HG02678 (cell line): ENCODE measurements at regions not wholly inside any gene's neighbourhood (a gene's known extent, or its start where the extent isn't known, plus 50 kb on each side); places are given as distances from the start of the nearest gene placed in this dataset.

Source experiments
- ATAC-seq: cut with Tn5 transposase; IDR thresholded peaks from one replicate; pipeline ENCODE4 v1.9.1; 2021; ENCODE audit warnings: mild to moderate bottlenecking, moderate library complexity; ENCODE audit not compliant: unreplicated experiment

- ATAC-seq, result peak; percentile 51
These were observed 236.6 kb upstream of the MYOCD start for GRCh38 chr17:12429116-12429515.

- ATAC-seq, result peak; percentile 81
These were observed 234.5 kb upstream of the MYOCD start for GRCh38 chr17:12431188-12431587.

DNA sequence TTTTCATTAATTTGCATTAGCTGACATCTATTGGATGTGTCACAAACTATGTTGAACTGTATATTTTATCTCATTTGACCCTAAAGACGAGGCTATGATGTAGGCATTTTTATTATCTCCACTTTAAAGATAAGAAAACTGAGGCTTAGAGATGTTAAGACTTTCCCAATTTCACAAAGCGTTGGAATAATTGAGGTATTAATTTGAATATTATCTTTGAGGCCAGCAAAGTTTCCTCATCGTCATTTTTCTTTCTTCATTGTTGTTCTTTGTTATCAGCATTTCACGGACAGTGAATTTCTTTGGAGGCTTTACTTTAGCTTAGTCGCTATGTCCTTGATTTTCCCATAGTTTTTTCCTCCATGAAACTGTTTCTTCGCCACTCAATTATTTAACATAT, 227.5 kb upstream of the MYOCD start:
- no peak for ATAC-seq

DNA sequence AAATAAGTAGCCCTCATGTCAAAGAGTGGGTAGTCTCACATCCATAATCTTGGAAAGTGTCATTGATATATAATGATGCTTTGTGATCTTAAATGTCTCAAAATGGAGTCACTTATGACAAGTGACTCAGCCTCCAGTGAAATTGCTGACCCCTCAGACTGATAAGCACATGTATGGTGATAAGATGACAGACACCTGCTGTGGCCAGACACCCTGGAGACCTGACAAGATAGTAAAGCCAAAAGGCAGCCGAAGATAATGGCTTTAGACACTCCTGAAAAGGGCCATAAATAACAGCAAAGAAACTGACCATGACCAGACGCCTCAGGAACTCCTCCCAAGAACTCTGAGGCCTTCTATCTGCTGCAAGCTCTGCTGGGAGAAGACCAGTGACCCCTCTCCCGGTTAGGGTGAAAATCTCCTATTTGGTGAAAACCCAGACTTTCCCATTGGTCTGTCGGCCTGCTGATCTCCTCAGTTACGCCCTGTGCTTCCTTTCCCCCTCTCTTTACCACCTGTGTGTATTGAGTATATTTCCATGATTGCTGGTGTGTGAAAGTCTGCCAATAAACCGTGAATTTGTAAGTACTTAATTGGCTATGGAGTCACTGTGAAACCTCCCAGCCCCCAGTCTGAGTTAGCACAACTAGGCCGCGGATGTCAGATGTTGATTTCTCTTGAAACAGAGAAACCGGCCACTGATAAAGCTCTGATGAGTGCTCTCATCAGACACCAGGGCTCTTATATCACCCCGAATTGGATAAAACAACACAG, 226.7 kb upstream of the MYOCD start:
- no peak for ATAC-seq

DNA sequence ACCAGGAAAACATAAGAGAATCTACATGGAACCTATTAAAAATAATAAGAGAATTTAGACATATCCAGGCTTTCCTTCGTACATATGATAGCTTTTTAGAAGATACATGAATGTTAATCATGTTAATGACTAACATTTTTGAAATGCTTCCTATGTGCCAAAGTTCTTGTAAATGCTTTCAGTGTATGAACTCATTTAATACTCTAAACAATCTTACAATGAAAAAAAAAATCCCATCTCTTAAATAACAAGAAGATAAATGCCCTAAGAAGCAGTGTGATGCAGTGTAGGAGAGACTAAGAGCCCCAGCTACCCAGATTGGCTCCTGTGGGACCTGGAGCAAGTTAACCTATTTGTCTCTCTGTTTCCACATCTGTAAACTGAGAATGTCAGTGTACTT, 220.4 kb upstream of the MYOCD start:
- no peak for ATAC-seq

DNA sequence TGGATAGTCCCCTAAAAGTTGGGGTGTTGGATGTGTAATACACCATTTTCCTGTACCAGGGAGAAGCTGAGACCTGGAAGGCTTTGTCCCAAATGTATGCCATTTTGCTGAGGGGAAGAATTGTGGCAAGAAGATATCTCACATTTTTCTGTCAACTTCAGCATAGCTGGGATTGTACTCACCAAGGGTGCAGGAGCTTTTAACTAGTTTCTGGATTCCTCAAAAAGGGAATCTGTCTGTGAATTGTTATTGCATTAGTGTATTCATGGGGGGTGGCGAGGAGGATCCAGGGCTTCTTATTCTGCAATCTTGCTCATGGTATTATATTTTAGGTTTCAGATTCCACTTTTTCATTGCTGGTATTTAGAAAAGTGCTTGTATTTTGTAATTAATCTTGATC, 208.2 kb upstream of the MYOCD start:
- ATAC-seq, result no peak

DNA sequence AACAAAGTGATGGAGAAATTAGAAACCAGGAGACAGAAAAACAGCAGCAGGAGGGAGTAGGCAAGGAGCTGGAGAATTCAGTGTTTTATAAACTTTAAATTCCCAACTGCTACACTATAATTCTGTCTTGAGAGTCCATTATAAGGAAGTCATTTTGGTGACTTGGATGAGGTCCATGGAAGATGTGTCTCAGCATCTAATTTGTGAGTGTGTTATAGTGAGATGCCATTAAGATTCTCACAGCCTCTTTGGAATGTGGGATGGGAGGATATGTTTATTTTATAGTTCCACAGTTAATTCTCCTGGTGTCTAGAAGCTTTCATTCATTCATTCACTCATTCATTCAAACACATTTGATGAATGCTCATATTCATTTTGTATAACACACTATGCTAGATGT, 206.0 kb upstream of the MYOCD start:
- ATAC-seq, result no peak

GRCh38 chr17:12463102-12463501, 202.6 kb upstream of the MYOCD start:
- no peak for ATAC-seq

DNA sequence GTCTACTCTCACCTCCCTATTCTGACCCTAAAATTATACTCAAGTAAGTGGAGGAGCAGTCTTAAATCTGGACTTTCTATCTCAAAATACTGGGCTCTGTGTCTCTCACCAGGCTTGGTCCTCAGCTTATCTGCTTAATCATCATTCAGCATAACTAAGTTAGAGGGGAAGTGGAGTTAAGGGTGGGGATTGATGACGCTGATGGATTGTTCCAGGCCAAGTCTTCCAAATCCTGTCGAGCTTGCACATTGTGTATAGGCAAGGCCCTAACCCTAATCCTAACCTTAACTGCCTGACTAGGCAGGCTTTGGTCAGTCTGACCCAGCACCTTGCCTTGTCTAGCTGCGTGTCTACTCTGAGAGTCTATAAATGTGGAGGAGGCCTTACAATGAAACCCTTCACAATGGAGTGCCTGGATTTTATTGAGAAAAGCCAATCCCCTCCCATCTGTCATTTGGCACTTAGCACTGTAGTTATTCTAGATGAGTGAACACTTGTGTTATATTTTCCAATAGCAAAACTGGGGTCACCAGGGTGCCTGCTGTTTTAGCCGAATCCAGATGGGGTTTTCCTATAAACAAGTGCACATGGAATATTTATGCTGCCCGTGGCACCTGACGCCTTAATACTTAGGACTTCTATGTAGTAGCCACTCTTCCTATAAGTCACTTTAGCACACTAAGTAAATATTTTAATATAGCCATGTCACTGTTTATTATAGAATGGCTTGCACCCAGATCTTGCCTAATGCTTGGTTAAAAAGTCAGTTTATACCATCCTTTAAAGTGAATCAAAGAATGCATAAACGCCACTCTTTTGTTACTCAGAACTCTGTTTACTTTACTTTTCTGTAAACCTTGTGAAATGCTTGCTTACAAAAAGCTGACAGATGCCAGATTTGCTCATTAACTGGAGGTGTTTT, 193.2 kb upstream of the MYOCD start:
- ATAC-seq, result no peak

GRCh38 chr17:12478311-12478710, 187.4 kb upstream of the MYOCD start:
- ATAC-seq, result no peak

DNA sequence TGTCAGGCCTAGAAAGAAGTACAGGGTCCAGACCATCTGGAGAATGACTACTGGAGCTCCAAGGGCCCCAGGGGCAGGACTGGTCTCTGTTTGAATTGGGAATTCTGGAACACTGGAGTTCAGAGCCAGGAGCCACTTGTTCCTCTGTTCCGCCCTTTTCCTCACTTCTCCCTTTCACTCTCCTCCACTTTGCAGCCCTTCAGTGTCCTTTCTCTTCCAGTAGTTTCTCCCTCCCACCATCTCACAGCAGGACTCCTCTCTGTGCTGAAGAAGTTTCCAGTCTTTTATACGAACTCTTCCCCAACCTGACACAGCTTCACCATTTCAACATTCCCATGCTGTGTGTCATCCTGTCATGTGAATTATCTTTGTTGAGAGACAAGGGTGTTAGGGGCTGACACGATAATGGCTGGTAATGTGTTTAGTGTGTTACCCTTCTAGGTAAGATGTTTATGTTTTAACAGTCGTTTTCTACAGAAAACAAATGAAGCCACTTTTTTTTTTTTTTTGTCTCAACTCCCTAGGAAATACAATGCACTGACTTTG, 180.3 kb upstream of the MYOCD start:
- ATAC-seq, result no peak

- no peak for ATAC-seq
These were observed 176.4 kb upstream of the MYOCD start for GRCh38 chr17:12489325-12489724.

DNA sequence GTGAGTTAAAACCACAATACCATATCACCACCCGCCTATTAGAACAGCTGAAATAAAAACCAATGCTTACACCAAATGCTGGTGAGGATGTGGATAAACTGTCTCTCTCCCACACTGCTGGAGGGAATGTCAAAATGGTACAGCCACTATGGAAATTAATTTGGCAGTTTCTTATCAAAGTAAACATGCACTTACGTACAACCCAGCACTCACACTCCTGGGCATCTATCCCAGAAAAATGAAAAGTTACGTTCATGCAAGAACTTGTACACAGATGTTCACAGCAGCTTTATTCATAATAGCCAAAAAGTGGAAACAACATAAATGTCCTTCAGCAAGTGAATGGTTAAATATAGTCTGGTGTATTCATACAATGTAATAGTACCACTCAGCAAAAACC, 173.2 kb upstream of the MYOCD start:
- no peak for ATAC-seq

DNA sequence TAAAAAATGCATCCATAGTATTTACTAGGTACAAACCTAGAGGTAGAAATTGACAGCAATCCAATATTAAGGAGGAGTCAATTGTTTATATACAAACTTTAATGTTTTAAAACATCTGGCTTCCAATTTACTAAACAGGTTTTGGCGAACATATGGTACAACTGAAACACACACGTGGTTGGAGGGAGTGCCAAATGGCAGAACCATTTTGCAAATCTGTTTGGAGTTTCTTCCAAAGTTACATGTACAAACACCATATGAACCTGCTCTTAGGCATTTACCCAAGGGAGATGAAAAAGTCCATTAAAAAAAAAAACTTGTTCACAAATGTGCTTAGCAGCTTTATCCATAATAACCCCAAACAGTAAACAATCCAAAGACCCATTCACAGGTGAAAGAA, 159.8 kb upstream of the MYOCD start:
- no peak for ATAC-seq

DNA sequence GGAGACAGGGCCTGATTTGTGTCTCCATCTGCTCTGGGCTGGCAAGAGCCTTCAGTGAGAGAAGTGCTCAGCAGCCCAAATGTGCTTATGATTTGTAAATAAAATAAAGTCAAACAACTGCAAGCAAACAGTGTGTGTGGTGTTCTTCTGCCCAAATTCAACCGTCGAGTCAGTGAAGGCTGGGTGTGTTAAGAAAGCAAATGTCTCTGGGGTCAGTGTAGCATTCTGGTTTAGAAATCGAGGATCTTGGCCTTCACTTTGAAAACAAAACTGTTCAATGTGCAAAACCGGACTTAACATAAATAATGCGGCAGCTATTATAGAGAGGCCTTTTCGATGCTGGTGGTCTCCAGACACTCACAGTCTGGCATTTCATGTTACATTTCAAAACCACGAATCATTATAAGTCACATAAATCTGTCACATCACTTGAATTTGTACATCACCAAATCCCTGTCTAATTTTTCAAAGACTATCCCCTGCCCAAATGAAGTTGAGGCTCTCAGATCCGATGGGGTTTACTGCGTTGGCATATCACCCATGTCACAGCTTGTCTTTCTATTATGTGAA, 158.6 kb upstream of the MYOCD start:
- no peak for ATAC-seq

DNA sequence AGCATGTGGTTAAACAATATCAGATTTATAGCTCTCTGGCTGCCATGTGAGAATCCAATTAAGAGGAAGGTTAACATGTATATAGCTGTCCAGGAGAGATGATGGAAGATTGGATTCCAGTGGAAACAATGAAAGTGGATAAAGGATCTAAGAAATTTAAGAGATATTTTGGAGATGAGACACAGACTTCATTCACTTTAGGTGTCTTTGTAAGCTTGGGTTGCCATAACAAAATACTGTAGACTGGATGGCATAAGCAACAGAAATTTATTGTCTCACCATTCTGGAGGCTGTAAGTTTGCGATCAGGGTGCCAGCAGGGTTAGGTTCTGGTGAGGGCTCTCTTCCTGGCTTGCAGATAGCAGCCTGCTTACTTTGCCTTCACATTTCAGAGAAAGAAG, 155.9 kb upstream of the MYOCD start:
- no peak for ATAC-seq

GRCh38 chr17:12510535-12510934, 155.2 kb upstream of the MYOCD start:
- ATAC-seq, result no peak

GRCh38 chr17:12512694-12513355, 152.9 kb upstream of the MYOCD start:
- no peak for ATAC-seq

DNA sequence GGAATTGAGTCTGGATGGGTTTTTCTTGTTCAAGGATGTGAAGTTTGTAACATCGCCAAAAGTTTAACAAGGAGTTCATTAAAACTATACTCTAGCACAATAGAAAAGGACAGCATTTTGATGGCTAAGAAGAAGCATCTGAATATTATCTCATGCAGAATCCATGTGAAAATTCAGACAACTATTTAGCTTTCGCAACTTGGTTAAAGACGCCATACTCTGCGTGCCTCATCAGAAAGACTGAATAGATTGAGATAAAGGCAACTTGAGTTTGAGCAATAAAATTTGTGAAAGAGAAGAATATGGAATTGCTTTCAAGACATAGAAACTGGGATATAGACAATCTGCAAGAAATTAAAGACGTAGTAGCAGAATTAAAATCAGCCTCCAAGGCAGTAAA, 151.1 kb upstream of the MYOCD start:
- no peak for ATAC-seq

GRCh38 chr17:12519956-12520594, 145.6 kb upstream of the MYOCD start:
- ATAC-seq, result no peak

GRCh38 chr17:12521416-12521815, 144.3 kb upstream of the MYOCD start:
- no peak for ATAC-seq
